ENCODE measurements at regions not wholly inside any gene's neighbourhood (a gene's known extent, or its start where the extent isn't known, plus 50 kb on each side); places are given as distances from the start of the nearest gene placed in this dataset.
A peak's percentile ranks its signal among the peaks of the same experiment; 100 is the strongest.

GRCh38 chrX:93598076-93598475, 75.3 kb downstream of the NAP1L3 start:
- Mint-ChIP-seq H3K27me3 (ENCODE audit: unreplicated experiment) (no peaks in the 10 kb centered on the region), H3K4me1 (ENCODE audit: low read depth, unreplicated experiment) (no peaks in the 10 kb centered on the region)
- TF ChIP-seq CTCF (IDR thresholded peaks at IDR 0.05; ENCODE audit: partially characterized antibody, unreplicated experiment): no peak

GRCh38 chrX:93594780-93595179, 78.6 kb downstream of the NAP1L3 start:
- Mint-ChIP-seq H3K4me1 (ENCODE audit: low read depth, unreplicated experiment) (no peaks in the 10 kb centered on the region), H3K36me3 (ENCODE audit: unreplicated experiment) (no peaks in the 10 kb centered on the region), H3K9me3 (ENCODE audit: unreplicated experiment) (no peaks in the 10 kb centered on the region), H3K4me3 (ENCODE audit: unreplicated experiment) (no peak overlapping the region), H3K27me3 (ENCODE audit: unreplicated experiment) (no peaks in the 10 kb centered on the region), H3K27ac (ENCODE audit: unreplicated experiment) (no peak overlapping the region)
- no peak for DNase-seq
- no peak for TF ChIP-seq CTCF (IDR thresholded peaks at IDR 0.05; ENCODE audit: partially characterized antibody, unreplicated experiment)

More at GRCh38 chrX:93598076-93598475, 75.3 kb downstream of the NAP1L3 start:
- Mint-ChIP-seq H3K36me3 (ENCODE audit: unreplicated experiment) (no peaks in the 10 kb centered on the region), H3K4me3 (ENCODE audit: unreplicated experiment) (no peak overlapping the region), H3K27ac (ENCODE audit: unreplicated experiment) (no peak overlapping the region), H3K9me3 (ENCODE audit: unreplicated experiment) (no peaks in the 10 kb centered on the region)
- DNase-seq: no peak

GRCh38 chrX:93593966-93594365, 79.4 kb downstream of the NAP1L3 start:
- H3K9me3 Mint-ChIP-seq (ENCODE audit: unreplicated experiment): no peaks in the 10 kb centered on the region
- no peak overlapping the region for H3K4me3 Mint-ChIP-seq (ENCODE audit: unreplicated experiment)
- H3K27ac Mint-ChIP-seq (ENCODE audit: unreplicated experiment): no peak overlapping the region
- DNase-seq: no peak
- TF ChIP-seq CTCF (IDR thresholded peaks at IDR 0.05; ENCODE audit: partially characterized antibody, unreplicated experiment): no peak
- H3K4me1 Mint-ChIP-seq (ENCODE audit: low read depth, unreplicated experiment): no peaks in the 10 kb centered on the region
- no peaks in the 10 kb centered on the region for H3K36me3 Mint-ChIP-seq (ENCODE audit: unreplicated experiment)
- H3K27me3 Mint-ChIP-seq (ENCODE audit: unreplicated experiment): no peaks in the 10 kb centered on the region

- DNase-seq: no peak
- H3K27me3 Mint-ChIP-seq (ENCODE audit: unreplicated experiment): no peaks in the 10 kb centered on the region
Measured at GRCh38 chrX:93591398-93591797, 82.0 kb downstream of the NAP1L3 start.

GRCh38 chrX:93585661-93586060, 87.7 kb downstream of the NAP1L3 start:
- Mint-ChIP-seq H3K4me1 (ENCODE audit: low read depth, unreplicated experiment) (no peaks in the 10 kb centered on the region), H3K36me3 (ENCODE audit: unreplicated experiment) (no peaks in the 10 kb centered on the region), H3K27me3 (ENCODE audit: unreplicated experiment) (no peaks in the 10 kb centered on the region), H3K9me3 (ENCODE audit: unreplicated experiment) (no peaks in the 10 kb centered on the region), H3K4me3 (ENCODE audit: unreplicated experiment) (no peak overlapping the region), H3K27ac (ENCODE audit: unreplicated experiment) (no peak overlapping the region)
- TF ChIP-seq CTCF (IDR thresholded peaks at IDR 0.05; ENCODE audit: partially characterized antibody, unreplicated experiment): no peak
- no peak for DNase-seq

More at GRCh38 chrX:93591398-93591797, 82.0 kb downstream of the NAP1L3 start:
- peak; percentile 10 for TF ChIP-seq CTCF (IDR thresholded peaks at IDR 0.05; ENCODE audit: partially characterized antibody, unreplicated experiment)
- H3K36me3 Mint-ChIP-seq (ENCODE audit: unreplicated experiment): no peaks in the 10 kb centered on the region
- H3K4me1 Mint-ChIP-seq (ENCODE audit: low read depth, unreplicated experiment): no peaks in the 10 kb centered on the region
- H3K4me3 Mint-ChIP-seq (ENCODE audit: unreplicated experiment): no peak overlapping the region
- no peak overlapping the region for H3K27ac Mint-ChIP-seq (ENCODE audit: unreplicated experiment)
- H3K9me3 Mint-ChIP-seq (ENCODE audit: unreplicated experiment): no peaks in the 10 kb centered on the region
